ENCODE measurements at regions not wholly inside any gene's neighbourhood (a gene's known extent, or its start where the extent isn't known, plus 50 kb on each side); places are given as distances from the start of the nearest gene placed in this dataset.

- H3K27ac Mint-ChIP-seq = peak overlapping the region; percentile 6 to 93 (median 72)
- peaks cover 13% of the 10 kb centered on the region for H3K4me1 Mint-ChIP-seq
- H3K9me3 Mint-ChIP-seq = peaks cover 4% of the 10 kb centered on the region
- peak overlapping the region in 1 of 3 experiments; percentile 28 for H3K4me3 Mint-ChIP-seq
- no peak for TF ChIP-seq CTCF (IDR thresholded peaks at IDR 0.05; ENCODE audit: unreplicated experiment in 3 of 3)
- H3K36me3 Mint-ChIP-seq (ENCODE audit: low read depth) = no peaks in the 10 kb centered on the region
- H3K27me3 Mint-ChIP-seq (ENCODE audit: low read depth) = no peaks in the 10 kb centered on the region
Measured at GRCh38 chr13:47250146-47250545, 353.3 kb upstream of the HTR2A start.

DNA sequence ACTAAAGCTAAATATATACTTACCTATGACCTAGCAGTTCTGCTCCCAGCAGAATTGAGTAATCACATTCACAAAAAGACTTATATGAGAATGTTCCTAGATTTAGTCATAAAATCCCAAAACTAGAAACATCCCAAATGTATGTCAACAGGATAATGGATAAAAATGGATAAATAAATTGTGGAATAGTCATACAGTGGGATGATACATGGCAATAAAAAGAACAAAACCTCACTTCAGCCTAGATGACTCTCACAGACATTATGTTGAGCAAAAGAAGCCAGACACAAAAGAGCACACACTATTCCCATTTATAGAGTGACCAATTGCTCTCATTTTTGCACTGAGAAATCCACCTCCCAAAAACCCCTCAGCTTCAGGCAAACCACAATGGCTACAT is 352.4 kb upstream of the HTR2A start:
- peaks cover 4% of the 10 kb centered on the region for H3K9me3 Mint-ChIP-seq
- no peak overlapping the region for H3K4me3 Mint-ChIP-seq
- peaks cover 13% of the 10 kb centered on the region for H3K4me1 Mint-ChIP-seq
- no peak for TF ChIP-seq CTCF (IDR thresholded peaks at IDR 0.05; ENCODE audit: unreplicated experiment in 3 of 3)
- no peaks in the 10 kb centered on the region for H3K27me3 Mint-ChIP-seq (ENCODE audit: low read depth)
- peak overlapping the region in 1 of 3 experiments; percentile 12 for H3K27ac Mint-ChIP-seq
- no peaks in the 10 kb centered on the region for H3K36me3 Mint-ChIP-seq (ENCODE audit: low read depth)

DNA sequence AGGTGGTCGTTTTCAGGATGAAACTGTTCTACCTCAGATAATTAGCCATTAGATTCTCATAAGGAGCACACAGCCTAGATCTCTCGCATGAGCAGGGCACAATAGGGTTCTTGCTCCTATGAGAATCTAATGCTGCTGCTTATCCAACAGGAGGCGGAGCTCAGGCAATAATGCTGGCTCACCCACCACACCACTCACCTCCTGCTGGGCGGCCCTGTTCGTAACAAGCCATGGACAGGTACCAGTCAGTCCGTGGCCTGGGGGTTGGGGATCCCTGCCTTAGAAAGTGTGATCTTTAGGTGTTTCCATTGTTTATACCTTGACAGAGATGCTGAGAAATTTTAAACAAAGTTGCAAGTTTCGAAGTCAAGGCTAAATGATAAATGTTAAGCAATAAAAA is 344.6 kb upstream of the HTR2A start:
- no peaks in the 10 kb centered on the region for H3K36me3 Mint-ChIP-seq (ENCODE audit: low read depth)
- H3K27me3 Mint-ChIP-seq (ENCODE audit: low read depth) = no peaks in the 10 kb centered on the region
- TF ChIP-seq CTCF (IDR thresholded peaks at IDR 0.05; ENCODE audit: unreplicated experiment in 3 of 3) = no peak
- H3K27ac Mint-ChIP-seq = no peak overlapping the region
- no peaks in the 10 kb centered on the region for H3K9me3 Mint-ChIP-seq
- H3K4me3 Mint-ChIP-seq = no peak overlapping the region
- H3K4me1 Mint-ChIP-seq = no peaks in the 10 kb centered on the region

- Mint-ChIP-seq H3K4me3 (no peak overlapping the region), H3K27ac (no peak overlapping the region), H3K9me3 (no peaks in the 10 kb centered on the region), H3K36me3 (ENCODE audit: low read depth) (no peaks in the 10 kb centered on the region), H3K4me1 (peaks cover 2% of the 10 kb centered on the region), H3K27me3 (ENCODE audit: low read depth) (no peaks in the 10 kb centered on the region)
- no peak for TF ChIP-seq CTCF (IDR thresholded peaks at IDR 0.05; ENCODE audit: unreplicated experiment in 3 of 3)
Measured at GRCh38 chr13:47239025-47239424, 342.2 kb upstream of the HTR2A start.

DNA sequence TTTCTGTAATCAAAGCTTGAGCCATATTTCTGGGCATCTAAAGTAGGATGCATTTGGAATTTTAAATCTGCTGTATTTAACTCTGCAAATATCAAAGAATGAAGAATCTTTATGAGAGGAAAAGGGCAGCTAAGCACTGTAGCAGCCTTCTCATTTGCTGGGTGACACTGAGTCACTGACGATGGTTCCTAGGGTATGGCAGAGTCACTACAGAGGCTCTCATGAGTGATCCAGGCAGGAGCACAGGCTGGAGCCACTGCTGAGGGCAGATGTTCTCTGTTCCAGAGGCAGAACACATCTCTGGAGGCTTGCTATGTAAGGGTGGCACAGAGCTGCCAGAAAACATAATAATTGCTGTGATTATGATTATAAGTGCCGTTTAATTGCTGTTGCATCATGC is 340.7 kb upstream of the HTR2A start:
- TF ChIP-seq CTCF (IDR thresholded peaks at IDR 0.05; ENCODE audit: unreplicated experiment in 3 of 3) = no peak
- H3K36me3 Mint-ChIP-seq (ENCODE audit: low read depth) = no peaks in the 10 kb centered on the region
- no peak overlapping the region for H3K4me3 Mint-ChIP-seq
- no peak overlapping the region for H3K27ac Mint-ChIP-seq
- H3K27me3 Mint-ChIP-seq (ENCODE audit: low read depth) = no peaks in the 10 kb centered on the region
- H3K9me3 Mint-ChIP-seq = no peaks in the 10 kb centered on the region
- peaks cover 6% of the 10 kb centered on the region for H3K4me1 Mint-ChIP-seq

DNA sequence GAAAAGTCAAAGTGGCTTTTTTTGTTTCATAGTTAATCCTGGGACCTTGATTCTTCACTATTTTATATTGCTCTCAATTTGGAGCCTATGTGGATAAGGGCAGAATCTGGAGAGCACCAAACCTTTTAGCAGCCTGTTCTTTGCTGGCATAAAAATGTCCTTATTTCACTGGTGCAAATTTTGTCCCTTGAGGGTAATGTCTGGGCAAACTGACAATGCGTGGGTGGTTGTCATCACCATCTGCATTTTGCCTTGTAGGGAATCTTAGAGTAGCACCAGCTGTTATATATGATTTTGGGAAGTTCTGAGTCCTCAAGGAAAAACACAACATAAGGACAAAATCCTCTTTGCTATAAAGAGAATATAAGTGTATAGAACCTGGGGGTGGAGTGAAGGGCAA is 336.9 kb upstream of the HTR2A start:
- TF ChIP-seq CTCF (IDR thresholded peaks at IDR 0.05; ENCODE audit: unreplicated experiment in 3 of 3) = no peak
- no peak overlapping the region for H3K4me3 Mint-ChIP-seq
- no peaks in the 10 kb centered on the region for H3K36me3 Mint-ChIP-seq (ENCODE audit: low read depth)
- H3K27me3 Mint-ChIP-seq (ENCODE audit: low read depth) = no peaks in the 10 kb centered on the region
- H3K9me3 Mint-ChIP-seq = peaks cover 19% of the 10 kb centered on the region
- peaks cover 6% of the 10 kb centered on the region for H3K4me1 Mint-ChIP-seq
- H3K27ac Mint-ChIP-seq = peak overlapping the region; percentile 12 to 35 (median 13)

Measured in nephron (organoid).